ENCODE measurements at regions not wholly inside any gene's neighbourhood (a gene's known extent, or its start where the extent isn't known, plus 50 kb on each side); places are given as distances from the start of the nearest gene placed in this dataset.

DNA sequence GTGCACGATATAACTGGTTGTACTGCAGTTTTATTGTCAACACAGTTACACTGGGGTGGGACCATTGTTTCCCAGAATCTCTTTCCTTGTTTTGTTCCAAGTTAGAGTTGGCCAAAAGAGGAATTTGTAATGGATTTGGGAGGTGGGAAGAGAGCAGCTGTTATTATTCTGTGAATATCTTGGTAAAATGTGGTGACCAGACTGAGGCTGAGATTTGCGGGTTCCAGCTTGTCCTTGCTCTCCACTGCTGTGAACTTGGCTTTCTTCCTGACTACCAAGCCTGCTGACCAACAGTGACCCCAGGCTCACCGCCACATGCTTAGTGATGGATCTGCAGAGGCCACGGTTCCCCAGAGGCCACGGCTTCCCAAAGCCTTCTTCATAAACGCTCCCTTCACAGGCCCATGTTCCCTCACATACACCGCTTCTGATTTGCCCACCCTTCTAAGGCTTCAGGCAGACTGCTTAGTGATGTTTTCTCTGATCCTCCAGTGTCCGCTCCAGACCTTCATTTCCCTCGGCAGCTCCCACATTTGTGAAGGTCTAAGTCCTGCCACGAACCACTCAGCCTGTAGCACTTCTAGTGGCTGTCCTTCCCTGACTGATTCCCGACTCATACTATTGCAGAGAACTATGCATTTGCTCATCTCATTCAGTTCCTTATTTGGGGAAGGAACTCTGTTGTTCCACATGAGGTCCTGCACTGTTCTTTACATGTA is 525.5 kb upstream of the RGMA start:
- DNase-seq, result no peak

DNA sequence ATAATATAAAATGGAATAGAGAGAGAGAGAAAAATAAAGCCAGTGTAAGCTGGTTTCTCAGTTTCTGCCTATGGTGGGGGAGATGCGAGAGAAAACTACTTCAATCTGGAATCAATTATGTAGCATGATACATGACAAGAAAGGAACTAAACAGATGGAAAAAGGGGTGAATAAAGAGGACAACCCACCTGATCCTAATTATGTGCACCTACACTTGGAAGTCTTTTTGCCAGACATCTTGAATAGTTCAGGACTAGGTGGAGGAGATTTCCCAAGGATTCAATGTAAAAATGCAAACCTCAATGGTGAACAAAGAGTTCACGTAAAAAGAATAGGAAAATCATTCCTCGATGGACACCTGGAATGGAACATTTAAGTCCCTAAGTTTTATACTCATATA is 524.4 kb upstream of the RGMA start:
- no peak for DNase-seq

DNA sequence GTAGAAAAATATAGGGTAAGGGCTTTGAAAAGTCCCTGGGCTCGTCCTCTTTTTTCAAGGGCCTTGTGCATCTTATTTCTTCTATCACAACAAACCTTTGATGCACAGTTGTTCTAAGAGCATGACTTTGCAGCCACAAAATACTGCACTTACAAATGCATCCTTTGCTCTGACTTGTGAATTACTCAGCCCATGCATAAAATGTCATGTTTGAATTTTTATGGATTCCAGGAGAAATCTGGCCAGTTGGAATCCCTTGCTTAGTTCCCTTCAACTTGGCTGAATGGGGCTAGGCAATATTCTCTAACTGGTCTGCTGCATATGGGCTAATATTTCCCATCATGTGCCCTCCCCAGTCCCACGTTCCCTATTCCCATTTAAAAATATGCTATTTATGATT is 523.9 kb upstream of the RGMA start:
- DNase-seq, result no peak

DNA sequence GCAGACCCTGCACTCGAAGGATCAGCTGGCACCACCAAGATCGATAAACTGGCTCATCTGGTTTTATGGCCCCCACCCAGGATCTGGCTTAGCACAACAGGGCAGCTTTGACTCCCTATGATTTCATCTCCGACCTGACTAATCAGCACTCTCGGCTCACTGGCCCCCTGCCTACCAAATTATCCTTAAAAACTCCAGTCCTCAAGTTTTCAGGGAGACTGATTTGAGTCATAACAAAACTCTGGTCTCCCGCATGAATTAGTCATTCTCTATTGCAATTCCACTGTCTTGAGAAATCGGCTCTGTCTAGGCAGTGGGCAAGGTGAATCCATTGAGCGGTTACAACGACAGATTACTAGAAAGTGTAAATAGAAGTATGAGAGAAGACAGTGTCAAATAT is 521.9 kb upstream of the RGMA start:
- no peak for DNase-seq

DNA sequence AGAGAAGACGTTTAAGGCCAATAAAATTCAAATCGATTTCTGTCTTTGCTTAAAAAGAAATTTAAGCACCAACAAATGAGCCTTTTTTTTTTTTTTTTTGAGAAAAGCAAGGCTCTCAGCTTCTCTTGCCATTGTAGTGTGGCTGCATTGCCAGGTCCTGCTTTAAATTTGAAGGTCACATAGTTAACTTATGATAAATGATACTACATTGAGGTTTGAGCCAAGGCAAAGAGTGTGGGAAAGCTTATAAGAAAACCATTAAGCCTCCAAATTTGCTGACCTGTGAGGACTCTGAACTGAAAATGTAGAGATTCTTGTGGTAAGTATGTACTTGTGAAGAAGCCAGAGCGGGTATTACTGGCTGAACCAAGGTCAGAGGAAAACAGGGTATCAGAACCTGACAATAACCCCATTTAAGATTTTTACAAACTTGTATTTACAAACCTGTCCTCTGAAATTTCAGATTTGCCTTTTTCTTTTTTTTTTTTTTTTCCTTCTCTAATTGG is 519.7 kb upstream of the RGMA start:
- DNase-seq, result no peak

DNA sequence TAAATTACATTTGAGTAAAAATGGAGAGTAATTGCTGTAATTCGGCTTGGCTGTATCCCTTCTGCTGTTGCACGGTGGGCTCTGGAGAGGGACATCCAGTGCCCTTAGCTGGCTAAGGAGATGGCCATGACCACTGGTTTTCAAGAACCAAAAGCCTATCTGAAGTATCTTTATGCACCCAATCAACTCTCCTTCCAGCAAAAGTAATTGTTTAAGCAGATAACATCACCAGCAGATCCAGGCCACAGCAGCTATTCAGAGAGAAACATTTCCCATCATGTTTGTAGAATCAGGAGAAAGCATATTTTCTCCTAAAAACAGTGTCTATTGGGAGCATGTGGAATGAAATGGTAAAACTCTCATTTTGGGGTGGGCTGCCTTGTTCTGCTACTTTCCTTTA is 514.5 kb upstream of the RGMA start:
- DNase-seq, result no peak

DNA sequence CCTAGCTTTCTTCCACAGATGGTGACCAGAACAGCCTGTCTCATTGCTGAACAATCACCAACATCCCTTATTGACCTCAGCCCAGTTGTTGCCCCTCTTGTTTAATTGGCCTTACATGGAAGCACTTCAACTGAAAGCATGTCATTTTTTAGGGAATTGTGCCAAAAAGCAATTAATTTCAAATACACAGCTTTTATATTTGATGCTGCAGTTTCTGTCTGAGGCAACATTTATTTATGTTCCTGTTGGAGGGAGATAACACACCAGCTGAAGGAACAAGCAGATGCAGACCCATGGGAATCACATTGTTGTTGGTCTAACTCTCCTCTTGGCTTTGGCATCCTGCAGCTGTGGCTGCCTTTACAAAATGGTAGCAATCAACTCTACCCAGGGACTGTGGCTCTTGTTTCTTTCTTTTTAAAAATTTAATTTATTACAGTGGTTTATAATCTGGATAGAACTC is 498.1 kb upstream of the RGMA start:
- DNase-seq, result peak; percentile 65

DNA sequence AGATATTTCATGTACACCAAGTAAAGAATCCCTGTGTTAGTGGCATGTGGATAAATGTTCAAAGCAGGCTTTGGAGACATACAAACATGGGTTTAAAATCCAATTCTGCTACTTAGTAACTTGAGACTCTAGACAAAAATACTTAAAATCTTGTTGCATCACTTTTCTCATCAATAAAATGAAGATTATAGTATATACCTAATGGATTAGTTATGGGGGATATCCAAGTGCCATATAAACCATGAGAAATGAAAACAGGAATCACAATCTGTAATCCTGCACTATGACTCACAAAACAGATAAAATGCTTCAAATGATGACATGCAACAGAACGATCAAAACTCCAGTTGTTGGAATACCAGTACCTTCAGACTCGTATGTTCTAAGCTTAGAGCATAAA is 496.0 kb upstream of the RGMA start:
- no peak for DNase-seq

DNA sequence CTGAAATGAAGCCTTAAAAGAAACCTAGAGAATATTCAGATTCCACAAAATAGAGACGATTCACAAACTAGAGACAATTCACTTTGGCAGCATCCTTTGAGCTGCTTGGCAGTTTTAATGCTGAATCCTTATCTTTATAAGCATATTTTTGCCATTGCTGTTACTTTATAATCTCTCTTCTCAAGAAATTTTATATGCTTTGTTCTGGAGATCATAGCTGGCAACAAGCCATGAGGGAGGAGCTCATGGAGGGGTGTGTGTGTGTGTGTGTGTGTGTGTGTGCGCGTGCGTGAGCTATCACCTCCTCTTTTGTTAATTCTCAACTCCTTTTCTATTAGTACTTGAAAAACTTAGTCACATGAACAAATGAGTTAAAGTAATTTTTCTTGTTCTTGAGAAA is 495.0 kb upstream of the RGMA start:
- DNase-seq, result no peak

DNA sequence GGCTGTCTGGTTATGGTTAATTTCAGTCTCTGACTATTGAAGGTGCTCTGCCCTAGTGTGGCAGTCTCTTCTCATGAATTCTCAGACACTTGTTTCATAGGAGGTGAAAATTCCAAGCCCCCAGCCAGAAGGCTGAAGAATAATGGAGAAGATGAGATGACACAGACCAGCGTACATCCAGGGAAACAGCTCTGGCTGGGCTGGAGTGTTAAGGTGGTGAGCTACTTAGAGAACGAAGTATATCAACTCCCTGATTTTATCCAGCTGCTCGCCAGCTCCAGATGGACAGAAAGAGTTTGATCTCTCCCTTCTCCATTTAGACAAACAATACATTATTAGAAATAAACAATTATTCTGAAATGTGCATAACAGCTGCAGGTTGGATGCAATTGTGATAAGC is 494.5 kb upstream of the RGMA start:
- no peak for DNase-seq

DNA sequence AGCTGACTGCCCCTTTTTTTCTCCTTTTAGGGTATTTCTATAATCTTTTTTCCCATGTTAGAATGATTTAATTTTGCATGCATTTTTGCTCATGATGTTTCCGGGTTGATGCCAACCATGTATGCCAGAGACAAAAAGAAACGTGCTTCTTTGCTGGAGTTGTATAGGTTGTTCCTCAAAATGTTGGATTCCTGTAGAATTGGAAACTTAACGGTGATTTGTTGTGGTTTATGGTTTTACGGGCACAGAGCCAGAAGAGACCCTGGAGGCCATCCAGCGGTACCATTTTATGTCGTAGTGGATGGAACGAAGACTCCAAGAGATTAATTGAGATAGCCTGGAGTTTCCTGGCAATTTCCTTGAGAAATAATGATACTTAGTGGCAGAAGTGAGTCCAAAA is 481.5 kb upstream of the RGMA start:
- DNase-seq, result no peak

DNA sequence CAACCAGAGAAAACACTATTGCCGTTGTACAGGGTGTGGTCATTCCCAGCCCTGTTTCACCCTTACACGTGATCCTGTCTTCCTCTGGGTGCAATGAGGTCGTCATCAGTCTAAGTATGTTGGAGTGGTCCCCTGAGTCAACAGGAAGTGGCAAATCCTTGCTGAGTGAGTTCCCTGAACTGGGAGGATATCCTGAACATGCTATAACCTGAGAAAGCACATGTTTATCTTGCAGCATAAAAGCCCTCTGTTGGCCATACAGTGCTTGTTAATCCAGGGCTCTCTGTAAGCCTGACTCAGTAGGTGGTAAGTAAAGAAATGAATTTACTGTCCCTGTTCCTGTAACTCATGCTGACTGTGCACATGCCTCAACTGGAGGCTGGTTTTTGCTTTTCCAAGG is 477.8 kb upstream of the RGMA start:
- no peak for DNase-seq

DNA sequence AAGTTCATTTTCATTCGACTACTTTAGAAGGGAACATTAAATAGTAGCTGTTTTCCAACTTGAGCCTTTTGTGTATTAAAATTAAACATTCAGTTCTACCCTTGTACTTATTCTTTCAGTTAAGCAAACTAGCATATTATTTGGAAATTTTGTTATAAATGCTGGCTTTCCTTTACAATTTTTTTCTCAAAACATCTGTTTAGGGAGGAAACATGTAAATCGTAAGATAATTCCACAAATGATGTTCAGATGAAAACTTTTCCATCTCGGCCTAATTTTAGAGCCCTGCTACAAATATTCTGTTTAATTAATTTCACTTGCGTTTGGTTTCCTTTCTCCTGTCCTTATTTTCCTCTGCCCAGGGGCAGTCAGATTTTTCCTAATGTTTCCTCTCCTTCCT is 476.2 kb upstream of the RGMA start:
- DNase-seq, result no peak

DNA sequence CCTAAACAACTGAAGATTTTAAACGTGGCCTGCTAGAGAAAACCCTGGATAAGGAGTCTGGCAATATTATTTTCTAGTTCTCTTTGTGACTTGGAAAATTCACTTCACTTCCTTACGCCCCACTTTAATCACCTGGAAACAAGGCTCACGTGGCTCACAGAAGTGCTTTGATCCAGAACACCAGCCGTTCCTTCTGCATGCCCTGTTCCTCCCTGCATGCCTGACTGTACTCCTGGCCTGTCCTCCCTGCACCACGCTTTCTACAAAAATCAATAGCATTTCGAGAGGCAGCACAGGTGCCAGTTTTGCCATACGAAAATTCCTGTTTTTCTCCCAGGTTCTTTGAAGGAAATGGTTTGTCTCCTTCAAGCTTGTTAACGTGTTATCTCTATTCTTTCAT is 474.2 kb upstream of the RGMA start:
- DNase-seq, result no peak

DNA sequence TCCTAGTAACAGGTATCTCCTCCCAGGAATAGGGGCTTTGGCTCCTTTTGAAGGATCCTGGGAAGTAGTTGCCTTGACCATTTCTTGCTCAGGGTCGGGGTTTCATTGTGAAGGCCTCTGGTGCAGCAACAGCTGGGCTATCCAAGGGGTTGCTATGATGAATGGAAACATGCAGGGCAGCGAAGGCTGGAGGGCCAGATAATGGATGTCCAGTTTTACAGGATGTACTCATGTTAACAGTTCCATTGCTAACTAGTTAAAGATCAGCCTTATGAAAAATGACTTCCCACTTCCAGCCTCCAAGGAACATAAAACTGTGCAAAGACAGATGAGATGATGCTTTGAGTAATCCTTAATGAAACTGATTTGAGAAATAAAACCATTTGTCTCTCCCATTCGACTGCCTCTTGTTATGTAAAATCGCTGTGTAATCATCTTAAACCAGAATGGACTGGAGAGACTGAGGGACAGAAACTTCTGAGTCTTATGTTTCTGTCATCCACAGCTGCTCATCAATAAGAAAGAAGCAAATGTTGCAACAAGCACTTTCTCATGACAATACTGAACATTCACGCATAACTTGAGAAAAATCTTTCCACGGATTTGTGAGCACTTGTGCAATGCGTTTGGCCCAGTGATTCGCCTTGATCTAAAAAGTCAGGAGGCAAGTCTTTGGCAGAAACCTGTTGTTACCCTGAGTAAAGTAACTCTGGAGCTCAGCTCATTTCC is 473.5 kb upstream of the RGMA start:
- no peak for DNase-seq

DNA sequence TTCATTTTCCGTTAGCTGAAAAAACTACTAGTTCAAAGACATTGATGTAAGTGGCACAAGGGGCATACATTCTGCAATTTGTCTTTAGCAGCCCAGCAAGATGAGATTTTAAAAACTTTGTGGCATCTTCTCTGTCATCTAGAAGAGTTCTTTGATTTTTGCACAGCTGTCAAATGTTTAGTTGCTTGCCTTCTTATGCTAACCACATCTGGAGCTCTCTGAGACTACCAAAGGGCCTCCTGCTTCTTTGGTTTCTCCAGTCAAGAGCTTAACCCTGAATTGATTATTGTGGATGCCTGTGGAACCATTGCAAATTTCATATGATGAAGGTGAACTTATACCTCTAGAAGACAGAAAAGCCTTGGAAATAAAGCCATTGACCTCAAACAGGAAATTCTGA is 468.7 kb upstream of the RGMA start:
- DNase-seq, result no peak

DNA sequence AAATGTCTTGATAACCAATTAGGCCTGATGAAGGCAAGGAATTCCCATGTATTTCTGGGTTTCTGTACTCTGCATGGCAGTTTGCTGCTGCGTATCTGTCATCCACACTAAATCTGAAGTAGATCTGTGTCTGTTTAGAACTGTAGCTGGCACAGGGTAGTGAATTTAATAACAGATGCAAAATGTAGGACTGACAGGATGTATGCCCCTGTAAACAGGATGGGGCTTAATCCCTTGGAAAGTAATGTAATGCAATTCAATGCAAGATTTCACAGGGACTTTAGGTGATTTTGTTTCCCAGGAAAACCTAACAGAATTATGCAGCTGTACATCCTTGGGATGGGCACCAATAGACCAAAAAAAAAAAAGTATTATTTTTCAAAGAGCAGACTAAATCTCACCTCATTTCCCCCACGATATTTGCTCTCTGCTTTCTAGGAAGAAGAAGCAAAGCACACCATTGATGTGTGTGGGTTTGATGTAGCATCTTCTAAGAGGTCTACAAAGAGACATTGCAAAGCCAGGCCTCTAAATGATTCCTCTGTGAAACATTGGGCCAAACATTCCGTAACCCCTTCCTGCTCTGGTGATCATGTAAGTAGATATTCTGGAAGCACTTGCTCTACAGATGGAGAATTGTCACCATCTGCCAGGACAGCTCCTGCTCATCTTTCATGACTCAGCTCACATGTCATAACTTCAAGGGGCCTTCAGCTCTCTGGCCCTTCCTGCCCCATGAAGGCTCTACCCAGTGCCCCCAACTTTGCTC is 464.3 kb upstream of the RGMA start:
- DNase-seq, result no peak

DNA sequence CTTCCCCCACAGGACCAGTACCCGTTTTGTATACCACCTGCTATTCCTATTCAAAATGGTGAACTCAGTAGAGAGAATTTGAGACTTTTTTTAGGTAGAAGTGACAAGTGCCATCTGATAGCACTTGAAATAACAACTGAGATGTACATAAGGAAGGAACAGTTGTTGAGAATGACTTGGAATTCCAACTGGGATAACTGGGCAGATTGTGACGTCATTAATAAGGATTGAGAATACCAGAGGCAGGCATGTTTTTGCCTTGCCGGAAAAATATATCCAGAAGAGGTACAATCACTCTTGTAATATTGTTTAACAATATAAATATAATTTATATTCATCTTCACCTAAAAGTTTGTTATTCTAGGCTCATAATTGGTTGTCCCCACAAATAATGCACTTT is 454.1 kb upstream of the RGMA start:
- no peak for DNase-seq

DNA sequence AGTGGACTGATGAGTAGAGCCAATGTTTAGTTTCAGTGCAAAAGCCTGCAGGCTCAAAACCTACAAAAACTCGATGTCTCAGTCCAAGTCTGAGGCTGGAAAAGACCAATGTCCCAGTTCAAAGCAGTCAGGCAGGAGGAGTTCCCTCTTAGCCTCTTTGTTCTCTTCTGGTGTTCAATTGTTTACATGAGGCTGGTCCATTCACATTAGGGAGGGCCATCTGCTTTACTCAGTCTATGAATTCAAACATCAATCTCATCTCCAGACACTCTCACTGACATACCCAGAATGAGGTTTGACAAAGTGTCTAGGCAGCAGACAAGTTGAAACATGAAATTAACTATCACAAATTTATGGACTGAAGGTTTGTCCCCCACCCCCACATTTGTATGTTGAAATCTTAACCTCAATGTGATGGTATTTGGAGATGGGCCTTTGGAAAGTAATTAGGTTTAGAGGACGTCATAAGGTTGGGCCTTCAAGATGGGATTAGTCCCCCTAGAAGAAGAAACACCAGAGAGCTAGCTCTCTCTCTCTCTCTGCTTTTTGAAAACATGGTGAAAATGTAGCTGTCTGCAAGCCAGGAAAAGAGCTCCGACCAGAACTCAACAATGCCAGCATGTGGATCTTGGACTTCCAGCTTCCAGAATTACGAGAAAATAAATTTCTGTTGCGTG is 438.5 kb upstream of the RGMA start:
- DNase-seq, result no peak

DNA sequence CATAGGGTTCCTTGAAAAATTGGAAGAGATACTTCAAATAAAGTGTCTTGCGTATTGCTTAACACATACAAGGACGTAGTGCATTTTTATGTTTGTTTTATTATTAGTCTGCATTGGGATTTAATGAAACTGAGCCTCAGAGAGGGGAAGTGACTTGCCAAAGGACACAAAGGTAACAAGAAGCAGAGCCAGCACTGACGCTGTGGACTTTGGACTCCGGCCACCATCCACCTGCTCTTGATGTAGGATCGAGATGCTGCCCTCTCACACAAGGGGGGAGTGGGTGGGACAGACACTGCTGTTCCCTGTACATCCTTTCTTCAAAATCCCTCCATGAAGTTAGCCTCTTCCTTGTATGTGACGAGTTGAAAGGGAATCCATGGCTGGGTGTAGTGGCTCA is 435.4 kb upstream of the RGMA start:
- DNase-seq, result no peak

DNA sequence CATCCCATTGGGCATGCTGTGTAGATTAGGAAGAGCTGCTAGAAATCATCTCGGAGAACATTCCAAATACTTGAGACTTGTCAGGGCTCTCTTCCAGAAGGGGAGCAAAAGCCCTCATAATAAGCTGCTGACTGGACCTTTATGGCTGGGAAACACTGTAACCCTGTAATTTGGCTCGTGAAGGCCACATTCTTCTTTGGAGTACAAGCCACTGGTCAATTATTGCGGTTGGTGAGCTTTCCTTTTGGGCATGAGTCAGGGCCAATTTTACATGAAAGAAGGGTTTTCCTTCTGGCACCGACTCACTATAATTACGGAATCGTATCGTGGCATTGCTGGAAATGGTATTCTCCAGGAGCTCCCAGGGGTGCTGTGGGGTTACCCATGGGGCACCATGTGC is 434.5 kb upstream of the RGMA start:
- DNase-seq, result no peak

DNA sequence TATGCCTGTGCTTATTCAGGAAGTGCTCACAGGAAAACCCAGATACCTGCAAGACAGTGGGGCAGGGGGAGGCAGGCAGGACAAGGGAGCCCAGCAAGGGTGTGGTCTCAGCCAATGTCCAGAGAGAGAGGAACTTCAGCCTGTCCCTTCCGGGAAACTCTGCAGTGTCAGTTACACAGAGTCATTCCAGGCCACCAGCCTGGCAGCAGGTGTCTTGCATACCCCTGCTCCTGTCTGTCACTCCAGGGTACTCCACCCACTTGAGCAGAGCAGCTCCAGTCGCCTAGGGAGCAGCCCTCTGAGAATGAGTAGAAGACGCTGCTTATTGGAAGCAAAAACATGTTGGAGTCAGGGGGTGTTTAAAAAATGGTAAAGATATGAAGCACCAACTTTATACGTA is 431.2 kb upstream of the RGMA start:
- DNase-seq, result no peak

DNA sequence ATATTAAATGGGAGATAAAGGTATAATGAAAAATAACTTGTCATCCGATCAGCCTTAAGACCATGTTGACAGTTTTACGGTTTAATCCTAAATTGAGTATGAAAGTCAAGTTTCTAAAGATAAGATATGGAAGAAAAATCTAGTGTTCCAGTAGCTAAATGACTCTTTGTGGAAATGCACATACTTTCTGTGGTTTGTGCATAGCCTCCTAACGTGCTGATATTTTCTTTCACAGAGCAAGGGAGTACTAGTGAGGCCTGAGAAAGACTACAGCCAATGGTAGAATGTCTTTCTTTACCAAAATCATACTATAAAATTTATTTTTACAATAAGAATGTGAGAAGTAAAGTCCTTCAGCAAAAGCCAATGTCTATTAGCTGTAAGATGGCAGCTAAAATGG is 430.6 kb upstream of the RGMA start:
- DNase-seq, result no peak

All from NCI-H1105 treated with DMSO at 0.1 percent for 48 hours (cell line).